Sigmoid colon (tissue), 6 donors: ENCODE measurements at regions not wholly inside any gene's neighbourhood (a gene's known extent, or its start where the extent isn't known, plus 50 kb on each side); places are given as distances from the start of the nearest gene placed in this dataset.

Source experiments
- DNase-seq: peaks from one replicate; pipeline ENCODE4 v3.0.0-alpha.2; 2019
- H3K27ac ChIP-seq, 4 donors: fragments of 200-600 bp; sonication (generic); one replicate each; pipeline ENCODE4 v1.5.1; 2016 to 2019; ENCODE audit warnings: mild to moderate bottlenecking in 1 of 4
- H3K27me3 ChIP-seq, 3 donors: fragments of 200-600 bp; sonication (generic); one replicate each; pipeline ENCODE4 v1.5.1; 2019; ENCODE audit warnings: mild to moderate bottlenecking in 1 of 3
- H3K36me3 ChIP-seq, 4 donors: fragments of 200-600 bp; sonication (generic); one replicate each; pipeline ENCODE4 v1.5.1; 2016 to 2019
- H3K4me1 ChIP-seq, 4 donors: fragments of 200-600 bp; sonication (generic); one replicate each; pipeline ENCODE4 v1.5.1; 2017 to 2019
- H3K4me3 ChIP-seq, 4 donors: fragments of 200-600 bp; sonication (generic); one replicate each; pipeline ENCODE4 v1.5.1; 2017 to 2019; ENCODE audit warnings: mild to moderate bottlenecking in 2 of 4, moderate library complexity in 1 of 4
- H3K9me3 ChIP-seq, 4 donors: fragments of 200-600 bp in 3 of 4; sonication (generic) in 3 of 4; one replicate each; pipeline versions ENCODE4 v1.5.1 to v1.6.1; 2013 to 2019
- CTCF ChIP-seq, 4 experiments: fragments of 450-650 bp in 3 of 4; fragments of 200-600 bp in 1 of 4; IDR thresholded peaks; one replicate each; pipeline ENCODE4 v1.5.1; 2016 to 2019; ENCODE audit warnings: antibody characterized with exemption in 4 of 4, mild to moderate bottlenecking in 3 of 4, moderate library complexity in 2 of 4
- EP300 ChIP-seq, 4 donors: sonication (generic); formaldehyde crosslinking; IDR thresholded peaks; one replicate each; pipeline ENCODE4 v1.6.1; 2017; ENCODE audit warnings: antibody characterized with exemption in 4 of 4
- POLR2A ChIP-seq, 2 donors: fragments of 450-650 bp; IDR thresholded peaks; one replicate each; pipeline ENCODE4 v1.6.1; 2016; ENCODE audit warnings: antibody characterized with exemption in 2 of 2, mild to moderate bottlenecking in 2 of 2, moderate library complexity in 2 of 2
- POLR2AphosphoS5 ChIP-seq, 4 donors: sonication (generic); formaldehyde crosslinking; IDR thresholded peaks; one replicate each; pipeline ENCODE4 v1.6.1; 2017; ENCODE audit warnings: antibody characterized with exemption in 4 of 4
- WGBS, 2 donors: extraction: QIAGEN DNeasy Blood & Tissue Kit; methylation state at CpG; one replicate each; pipeline ENCODE4 v1.1.7; 2013; 5-methylcytosine and 5-hydroxymethylcytosine counted together
- intact Hi-C: fragments of 100-400 bp; cut with DNase I; formaldehyde crosslinking; loops from one replicate; pipeline ENCODE4 v1.15.1; 2023
- donor health status: healthy with polysubstance abuse.
- donor health status: healthy.

GRCh38 chrX:16484338-16484737, 165.6 kb upstream of the S100G start:
- Histone ChIP-seq H3K27me3 (no peaks in the 10 kb centered on the region), H3K36me3 (no peaks in the 10 kb centered on the region), H3K4me1 (no peaks in the 10 kb centered on the region), H3K4me3 (no peak overlapping the region), H3K9me3 (no peaks in the 10 kb centered on the region), H3K27ac (no peak overlapping the region)
- TF ChIP-seq EP300 (IDR thresholded peaks at IDR 0.05) = no peak
- TF ChIP-seq CTCF (IDR thresholded peaks at IDR 0.05) = no peak
- TF ChIP-seq POLR2A (IDR thresholded peaks at IDR 0.05) = no peak
- TF ChIP-seq POLR2AphosphoS5 (IDR thresholded peaks at IDR 0.05) = no peak
- DNase-seq = no peak
- intact Hi-C loops = no loop called here

- H3K4me1 ChIP-seq = no peaks in the 10 kb centered on the region
- H3K27ac ChIP-seq = no peak overlapping the region
- WGBS, 2 donors = 92 to 96% methylated on average over 2 of the region's 2 CpGs
- H3K27me3 ChIP-seq = no peaks in the 10 kb centered on the region
- intact Hi-C loops = no loop called here
- TF ChIP-seq POLR2A (IDR thresholded peaks at IDR 0.05) (no peak), CTCF (IDR thresholded peaks at IDR 0.05) (no peak), EP300 (IDR thresholded peaks at IDR 0.05) (no peak), POLR2AphosphoS5 (IDR thresholded peaks at IDR 0.05) (no peak)
- no peaks in the 10 kb centered on the region for H3K9me3 ChIP-seq
- H3K4me3 ChIP-seq = no peak overlapping the region
- DNase-seq = no peak
- H3K36me3 ChIP-seq = no peaks in the 10 kb centered on the region
Measured at GRCh38 chrX:16487620-16488385, 162.2 kb upstream of the S100G start.

- Histone ChIP-seq H3K36me3 (no peaks in the 10 kb centered on the region), H3K4me1 (no peaks in the 10 kb centered on the region), H3K27me3 (no peaks in the 10 kb centered on the region), H3K9me3 (no peaks in the 10 kb centered on the region), H3K27ac (no peak overlapping the region), H3K4me3 (no peak overlapping the region)
- 93 to 96% methylated on average over 3 of the region's 3 CpGs for WGBS, 2 donors
- TF ChIP-seq CTCF (IDR thresholded peaks at IDR 0.05) (no peak), POLR2A (IDR thresholded peaks at IDR 0.05) (no peak), POLR2AphosphoS5 (IDR thresholded peaks at IDR 0.05) (no peak), EP300 (IDR thresholded peaks at IDR 0.05) (no peak)
- intact Hi-C loops = no loop called here
- DNase-seq = no peak
Measured at GRCh38 chrX:16488959-16489358, 161.0 kb upstream of the S100G start.

GRCh38 chrX:16491461-16491860, 158.5 kb upstream of the S100G start:
- 82 to 85% methylated on average over 1 of the region's 1 CpG for WGBS, 2 donors

More at GRCh38 chrX:16491461-16491860, 158.5 kb upstream of the S100G start:
- TF ChIP-seq POLR2A (IDR thresholded peaks at IDR 0.05) (no peak), EP300 (IDR thresholded peaks at IDR 0.05) (no peak), CTCF (IDR thresholded peaks at IDR 0.05) (no peak), POLR2AphosphoS5 (IDR thresholded peaks at IDR 0.05) (no peak)
- no peaks in the 10 kb centered on the region for H3K9me3 ChIP-seq
- intact Hi-C loops = no loop called here
- no peak overlapping the region for H3K27ac ChIP-seq
- H3K36me3 ChIP-seq = no peaks in the 10 kb centered on the region
- no peak for DNase-seq
- no peaks in the 10 kb centered on the region for H3K4me1 ChIP-seq
- H3K27me3 ChIP-seq = no peaks in the 10 kb centered on the region
- no peak overlapping the region for H3K4me3 ChIP-seq
